Neural crest cell (in vitro differentiated cells): ENCODE measurements at regions not wholly inside any gene's neighbourhood (a gene's known extent, or its start where the extent isn't known, plus 50 kb on each side); places are given as distances from the start of the nearest gene placed in this dataset.

ENCODE experiments used
- DNase-seq: peaks from one replicate; pipeline ENCODE4 v3.0.0; 2021; ENCODE audit warnings: low read depth, mixed read lengths, low spot score
- H3K27ac Mint-ChIP-seq: one replicate; pipeline ENCODE4 v1.8.0; 2021; ENCODE audit warnings: mild to moderate bottlenecking, mixed read lengths; ENCODE audit not compliant: unreplicated experiment
- H3K27me3 Mint-ChIP-seq: 2 replicates; pipeline ENCODE4 v1.8.0; 2021; ENCODE audit warnings: low read depth, mild to moderate bottlenecking, mixed read lengths
- H3K36me3 Mint-ChIP-seq: 2 replicates; pipeline ENCODE4 v1.8.0; 2021; ENCODE audit warnings: low read depth, mild to moderate bottlenecking, mixed read lengths
- H3K4me1 Mint-ChIP-seq: 2 replicates; pipeline ENCODE4 v1.8.0; 2021; ENCODE audit warnings: mixed read lengths
- H3K4me3 Mint-ChIP-seq: one replicate; pipeline ENCODE4 v1.8.0; 2021; ENCODE audit warnings: mild to moderate bottlenecking, mixed read lengths
- H3K9me3 Mint-ChIP-seq: 2 replicates; pipeline ENCODE4 v1.8.0; 2021; ENCODE audit warnings: mixed read lengths
- CTCF ChIP-seq: fragments of 200-600 bp; sonication (generic); conservative IDR thresholded peaks from 2 replicates; pipeline ENCODE4 v1.5.0; 2021; ENCODE audit warnings: antibody characterized with exemption, mild to moderate bottlenecking

GRCh38 chr5:113804943-113805342, 291.4 kb downstream of the YTHDC2 start:
- Mint-ChIP-seq H3K27ac (no peak overlapping the region), H3K9me3 (no peaks in the 10 kb centered on the region), H3K4me3 (no peak overlapping the region), H3K36me3 (no peaks in the 10 kb centered on the region), H3K4me1 (peaks cover 30% of the 10 kb centered on the region), H3K27me3 (no peaks in the 10 kb centered on the region)
- no peak for DNase-seq
- TF ChIP-seq CTCF, result no peak

- H3K9me3 Mint-ChIP-seq, result no peaks in the 10 kb centered on the region
- DNase-seq, result no peak
- H3K27me3 Mint-ChIP-seq, result no peaks in the 10 kb centered on the region
- no peak overlapping the region for H3K27ac Mint-ChIP-seq
- no peak overlapping the region for H3K4me3 Mint-ChIP-seq
- TF ChIP-seq CTCF, result peak; percentile 71
- H3K4me1 Mint-ChIP-seq, result peaks cover 30% of the 10 kb centered on the region
- H3K36me3 Mint-ChIP-seq, result no peaks in the 10 kb centered on the region
Measured at GRCh38 chr5:113806250-113806649, 292.8 kb downstream of the YTHDC2 start.

GRCh38 chr5:113806904-113807303, 293.4 kb downstream of the YTHDC2 start:
- no peak for TF ChIP-seq CTCF
- Mint-ChIP-seq H3K4me1 (peaks cover 30% of the 10 kb centered on the region), H3K27me3 (no peaks in the 10 kb centered on the region), H3K36me3 (no peaks in the 10 kb centered on the region), H3K4me3 (peak overlapping the region; percentile 63), H3K9me3 (no peaks in the 10 kb centered on the region), H3K27ac (peak overlapping the region; percentile 8)
- no peak for DNase-seq

GRCh38 chr5:113807427-113807991, 294.0 kb downstream of the YTHDC2 start:
- no peaks in the 10 kb centered on the region for H3K9me3 Mint-ChIP-seq
- DNase-seq, result no peak
- H3K4me1 Mint-ChIP-seq, result peaks cover 30% of the 10 kb centered on the region
- H3K27me3 Mint-ChIP-seq, result no peaks in the 10 kb centered on the region
- peak overlapping the region; percentile 63 for H3K4me3 Mint-ChIP-seq
- no peak for TF ChIP-seq CTCF
- H3K36me3 Mint-ChIP-seq, result no peaks in the 10 kb centered on the region
- H3K27ac Mint-ChIP-seq, result peak overlapping the region; percentile 8

GRCh38 chr5:113808956-113809355, 295.5 kb downstream of the YTHDC2 start:
- no peak overlapping the region for H3K4me3 Mint-ChIP-seq
- no peak for DNase-seq
- TF ChIP-seq CTCF, result no peak
- H3K4me1 Mint-ChIP-seq, result peaks cover 30% of the 10 kb centered on the region
- H3K27ac Mint-ChIP-seq, result no peak overlapping the region
- H3K27me3 Mint-ChIP-seq, result no peaks in the 10 kb centered on the region
- no peaks in the 10 kb centered on the region for H3K36me3 Mint-ChIP-seq
- no peaks in the 10 kb centered on the region for H3K9me3 Mint-ChIP-seq
